HG02588 (cell line): ENCODE measurements at regions not wholly inside any gene's neighbourhood (a gene's known extent, or its start where the extent isn't known, plus 50 kb on each side); places are given as distances from the start of the nearest gene placed in this dataset.

Source experiments
- ATAC-seq: cut with Tn5 transposase; IDR thresholded peaks from one replicate; pipeline ENCODE4 v1.9.1; 2021; ENCODE audit warnings: mild to moderate bottlenecking, moderate library complexity; ENCODE audit not compliant: unreplicated experiment

DNA sequence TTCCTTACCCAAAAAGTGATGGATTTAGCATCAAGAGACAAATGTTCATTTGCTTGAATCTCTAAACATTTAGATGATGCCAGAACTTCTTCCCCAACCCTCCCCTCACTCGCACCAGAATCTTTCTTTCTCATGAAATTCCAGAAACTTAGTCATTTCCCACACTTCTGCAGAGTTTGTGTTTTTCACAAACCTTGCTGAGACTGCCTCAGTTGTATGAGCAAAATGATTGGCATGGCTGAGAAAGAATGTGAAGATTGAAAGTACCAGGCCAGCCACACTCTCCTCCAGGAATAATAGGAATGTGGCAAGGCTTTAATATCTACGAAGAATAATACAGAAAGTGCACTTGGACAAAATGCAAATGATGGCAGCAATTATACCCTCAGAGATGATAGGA is 428.3 kb upstream of the CDH6 start:
- no peak for ATAC-seq

DNA sequence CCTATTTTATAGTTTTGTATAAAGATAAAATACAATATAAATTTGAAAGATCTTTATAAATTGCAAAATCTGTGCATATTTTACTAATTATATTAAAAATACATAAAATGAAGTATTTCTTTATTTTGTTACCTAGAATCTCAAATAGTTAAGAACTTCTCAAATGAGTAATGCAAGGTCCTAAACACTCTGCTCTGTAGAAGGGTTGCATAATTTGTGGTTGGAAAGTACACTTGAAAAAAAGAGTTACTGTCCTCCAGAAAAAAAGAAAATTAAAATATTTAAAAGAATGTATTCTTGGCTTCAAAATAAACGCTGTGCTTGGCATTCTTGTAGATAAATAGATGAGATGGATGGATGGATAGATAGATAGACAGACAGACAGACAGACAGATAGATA is 428.8 kb upstream of the CDH6 start:
- ATAC-seq = no peak

DNA sequence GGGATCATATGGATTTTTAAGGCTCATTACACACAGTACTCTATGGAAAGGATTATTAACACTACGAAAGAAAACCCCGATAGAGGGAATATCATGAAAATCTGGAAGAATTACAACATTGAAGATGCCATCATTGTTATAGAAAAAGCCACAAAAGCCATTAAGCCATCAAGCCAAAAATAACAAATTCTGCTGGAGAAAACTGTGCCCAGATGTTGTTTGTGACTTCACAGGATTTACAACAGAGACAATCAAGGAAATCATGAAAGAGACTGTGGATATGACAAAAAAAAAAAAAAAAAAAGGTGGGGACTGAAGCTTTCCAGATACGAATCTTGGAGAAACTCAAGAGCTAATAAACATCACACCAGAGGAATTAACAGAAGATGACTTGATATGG is 433.8 kb upstream of the CDH6 start:
- no peak for ATAC-seq

GRCh38 chr5:30752015-30752414 is 441.5 kb upstream of the CDH6 start:
- no peak for ATAC-seq

- ATAC-seq = no peak
Measured at GRCh38 chr5:30749971-30750370, 443.5 kb upstream of the CDH6 start.

DNA sequence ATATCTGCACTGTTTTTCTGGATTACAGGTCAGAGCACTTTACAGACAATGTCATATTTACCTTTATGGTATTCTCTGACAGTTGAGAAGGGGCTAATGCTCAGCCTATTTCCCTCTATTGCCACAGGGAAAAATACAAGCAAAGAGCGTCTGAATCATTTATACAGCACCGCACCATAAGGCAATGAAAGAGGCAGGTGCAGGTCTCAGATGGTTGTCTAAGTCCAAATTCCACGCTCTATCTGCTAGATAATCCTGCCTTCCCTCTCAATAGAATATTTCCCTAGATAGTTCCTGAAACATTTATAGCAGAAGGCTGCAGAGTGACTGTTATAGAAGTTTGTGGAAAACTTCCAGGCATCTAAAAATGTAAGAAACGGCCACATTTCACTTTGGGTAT is 446.1 kb upstream of the CDH6 start:
- ATAC-seq = no peak

- ATAC-seq = no peak
Measured at GRCh38 chr5:30736669-30737068, 456.8 kb upstream of the CDH6 start.

- ATAC-seq = no peak
Measured at GRCh38 chr5:30734118-30734517, 459.4 kb upstream of the CDH6 start.

GRCh38 chr5:30725073-30725472 is 468.4 kb upstream of the CDH6 start:
- ATAC-seq = no peak

DNA sequence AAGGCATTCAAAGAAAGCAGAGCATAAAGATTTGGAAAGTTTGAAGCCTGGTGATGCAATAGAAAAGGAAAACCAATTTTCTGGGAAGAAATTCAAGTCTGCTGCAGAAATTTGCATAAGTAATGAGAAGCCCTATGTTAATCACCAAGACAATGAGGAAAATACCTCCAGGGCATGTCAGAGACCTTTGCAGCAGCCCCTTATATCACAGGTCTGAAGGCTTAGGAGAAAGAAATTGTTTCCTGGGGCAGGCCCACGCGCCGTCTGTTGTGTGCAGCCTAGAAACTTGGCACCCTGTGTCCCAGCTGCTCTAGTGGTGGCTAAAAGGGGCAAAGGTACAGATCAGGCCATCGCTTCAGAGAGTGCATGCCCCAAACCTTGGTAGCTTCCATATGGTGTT is 495.3 kb upstream of the CDH6 start:
- no peak for ATAC-seq

DNA sequence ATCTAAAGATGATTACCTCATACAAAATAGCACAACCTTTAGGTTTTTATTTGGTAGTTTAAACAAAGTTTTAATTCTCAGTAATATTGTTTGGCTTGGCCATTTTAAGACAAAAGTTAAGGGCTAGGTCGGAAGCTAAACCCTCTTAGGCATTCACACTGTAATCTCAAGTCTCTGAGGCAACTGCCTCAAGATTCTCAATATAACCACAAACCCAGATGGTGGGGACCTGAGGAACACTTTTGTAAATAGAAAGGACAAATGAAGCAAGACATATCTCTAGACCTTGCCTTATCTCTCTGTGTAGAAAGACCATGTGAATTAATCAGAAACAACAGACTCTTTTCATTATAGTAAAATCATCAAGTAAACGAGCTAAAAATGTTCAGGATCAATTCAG is 500.2 kb upstream of the CDH6 start:
- ATAC-seq = no peak

- no peak for ATAC-seq
Measured at GRCh38 chr5:30690931-30691330, 502.6 kb upstream of the CDH6 start.

DNA sequence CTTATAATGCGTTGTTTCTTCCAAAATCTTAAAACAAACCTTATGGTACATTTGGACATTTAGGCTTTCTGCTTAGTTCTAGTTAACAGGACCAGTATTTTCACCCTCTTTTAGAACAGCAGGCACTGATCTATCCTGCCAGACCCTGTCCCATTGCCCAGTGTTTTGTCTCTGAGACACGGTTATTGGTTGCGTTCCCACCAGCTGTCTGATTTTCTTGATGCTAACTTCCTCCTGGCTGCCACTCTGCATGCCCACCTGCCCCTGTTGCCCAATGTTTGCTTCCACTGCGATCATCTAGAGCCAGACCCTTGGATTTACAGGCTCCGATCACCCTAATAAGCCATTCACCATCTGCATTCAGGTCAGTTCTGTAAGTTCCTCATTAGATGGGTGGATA is 506.0 kb upstream of the CDH6 start:
- ATAC-seq = no peak

GRCh38 chr5:30686530-30686929 is 507.0 kb upstream of the CDH6 start:
- ATAC-seq = no peak

GRCh38 chr5:30676223-30676840 is 517.2 kb upstream of the CDH6 start:
- no peak for ATAC-seq

- no peak for ATAC-seq
Measured at GRCh38 chr5:30667293-30667692, 526.2 kb upstream of the CDH6 start.

DNA sequence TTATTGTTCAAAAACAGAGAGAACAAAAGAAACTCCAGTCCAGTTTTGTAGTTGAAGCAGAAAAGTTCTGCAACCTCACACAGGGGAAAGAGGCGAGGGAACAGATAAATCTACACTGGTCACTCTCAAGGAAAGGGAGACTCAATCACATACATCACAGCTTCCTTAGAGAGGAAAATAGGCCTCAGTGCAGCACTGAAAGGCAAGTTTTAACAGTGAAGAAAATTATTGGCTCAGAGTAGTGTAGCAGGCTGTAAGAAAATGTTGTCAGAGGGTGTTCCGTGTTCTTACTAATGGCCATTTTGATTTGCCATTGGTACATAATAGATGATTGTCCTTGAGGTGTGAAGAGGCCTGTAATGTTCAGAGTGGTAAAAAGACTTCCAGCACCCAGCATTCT is 530.0 kb upstream of the CDH6 start:
- no peak for ATAC-seq

GRCh38 chr5:30662373-30662772 is 531.1 kb upstream of the CDH6 start:
- no peak for ATAC-seq

DNA sequence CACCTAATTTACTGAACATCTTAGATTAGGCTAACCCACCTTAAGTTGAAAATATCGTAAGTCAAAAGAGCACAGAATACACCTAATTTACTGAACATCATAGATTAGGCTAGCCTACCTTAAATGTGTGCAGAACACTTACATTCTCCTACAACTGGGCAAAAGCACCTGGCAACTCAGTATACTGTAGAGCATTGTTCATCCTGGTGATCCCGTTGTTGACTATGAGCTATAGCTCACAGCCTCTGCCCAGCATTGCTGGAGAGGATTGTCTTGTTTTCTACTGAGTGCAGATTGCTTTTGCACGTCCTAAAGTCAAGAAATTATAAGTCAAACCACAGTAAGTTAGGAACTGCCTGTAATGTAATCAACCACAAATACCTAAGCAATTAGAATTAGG is 531.8 kb upstream of the CDH6 start:
- ATAC-seq = no peak

- no peak for ATAC-seq
Measured at GRCh38 chr5:30659417-30659816, 534.1 kb upstream of the CDH6 start.

GRCh38 chr5:30650311-30650710 is 543.2 kb upstream of the CDH6 start:
- no peak for ATAC-seq

DNA sequence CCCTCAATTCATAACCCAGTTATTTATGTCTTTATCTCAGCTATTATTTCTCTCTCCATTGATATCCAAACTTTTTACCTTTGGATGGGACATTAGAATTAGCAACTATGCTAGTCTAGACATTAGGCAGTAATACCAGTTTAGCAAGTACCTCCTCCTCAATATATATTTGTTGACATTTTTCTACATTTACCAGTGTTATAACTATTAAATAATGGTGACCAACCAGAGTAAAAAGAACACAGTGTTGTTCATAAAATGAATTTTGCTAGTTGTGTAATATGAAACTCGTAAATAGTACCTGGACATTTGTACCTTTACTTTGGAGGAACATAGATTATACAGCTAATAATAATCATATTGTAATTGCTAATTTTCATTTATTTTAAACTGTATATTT is 554.6 kb upstream of the CDH6 start:
- no peak for ATAC-seq

GRCh38 chr5:30627945-30628344 is 565.5 kb upstream of the CDH6 start:
- no peak for ATAC-seq

DNA sequence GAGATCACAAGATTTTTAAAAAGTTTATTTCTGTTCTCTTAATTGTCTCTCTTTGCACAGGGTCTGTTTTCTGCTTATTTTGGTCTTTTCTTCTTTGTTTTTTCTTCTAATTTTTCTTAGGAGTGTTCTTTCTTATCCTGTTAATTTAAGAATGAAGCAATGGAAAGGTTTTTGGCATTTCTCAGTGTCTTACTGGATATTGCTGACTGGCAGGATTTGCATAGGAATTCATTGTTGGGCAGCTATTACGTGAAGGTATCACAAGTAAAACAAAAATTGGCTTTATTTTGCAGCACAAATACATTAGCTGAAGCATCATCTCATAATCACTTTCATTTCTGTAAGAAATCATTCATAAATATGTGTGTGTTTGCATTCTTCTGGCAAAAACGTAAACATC is 566.9 kb upstream of the CDH6 start:
- ATAC-seq = no peak
